ENCODE measurements at regions not wholly inside any gene's neighbourhood (a gene's known extent, or its start where the extent isn't known, plus 50 kb on each side); places are given as distances from the start of the nearest gene placed in this dataset.

DNA sequence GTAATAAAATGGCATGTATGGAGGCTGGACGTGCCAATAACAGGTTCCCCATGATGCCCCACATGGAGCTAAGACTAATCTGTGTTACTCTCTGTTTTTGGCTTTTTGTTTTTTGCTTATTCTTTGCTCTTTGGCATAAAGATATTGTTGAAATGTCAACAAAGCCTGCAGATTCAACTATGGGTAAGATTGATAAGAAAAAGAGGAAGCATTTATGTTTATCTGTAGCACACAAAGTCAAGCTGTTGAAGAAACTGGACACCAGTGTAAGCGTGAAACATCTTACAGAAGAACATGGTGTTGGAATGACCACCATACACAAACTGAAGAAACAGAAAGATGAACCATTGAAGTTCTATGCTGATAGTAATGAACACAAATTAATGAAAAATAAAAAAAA, 402.7 kb downstream of the LTN1 start:
- TF ChIP-seq CTCF (conservative IDR thresholded peaks at IDR 0.05 in 1 of 2, IDR thresholded peaks at IDR 0.05 in 1 of 2; ENCODE audit: extremely low read depth in 1 of 2, insufficient read depth in 1 of 2, low read depth in 1 of 2, low read length in 2 of 2) (no peak), EZH2 (IDR thresholded peaks at IDR 0.05; ENCODE audit: borderline replicate concordance, low read length) (no peak)
